Omental fat pad (tissue), 3 donors: ENCODE measurements at regions not wholly inside any gene's neighbourhood (a gene's known extent, or its start where the extent isn't known, plus 50 kb on each side); places are given as distances from the start of the nearest gene placed in this dataset.

Source experiments
- ATAC-seq: fragments of 150-250 bp; one replicate; pipeline ENCODE4 v1.9.1; 2016; ENCODE audit warnings: mild to moderate bottlenecking, moderate library complexity; ENCODE audit not compliant: low FRiP score
- DNase-seq: peaks from one replicate; pipeline ENCODE4 v3.0.0-alpha.2; 2019; ENCODE audit warnings: low spot score
- TF ChIP-seq, protein P1 (sequence below), 3 donors: fragments of 450-650 bp; IDR thresholded peaks; one replicate each; pipeline ENCODE4 v1.5.1; 2016 to 2017; ENCODE audit warnings: antibody characterized with exemption in 3 of 3, mild to moderate bottlenecking in 3 of 3, moderate library complexity in 2 of 3

DNA sequence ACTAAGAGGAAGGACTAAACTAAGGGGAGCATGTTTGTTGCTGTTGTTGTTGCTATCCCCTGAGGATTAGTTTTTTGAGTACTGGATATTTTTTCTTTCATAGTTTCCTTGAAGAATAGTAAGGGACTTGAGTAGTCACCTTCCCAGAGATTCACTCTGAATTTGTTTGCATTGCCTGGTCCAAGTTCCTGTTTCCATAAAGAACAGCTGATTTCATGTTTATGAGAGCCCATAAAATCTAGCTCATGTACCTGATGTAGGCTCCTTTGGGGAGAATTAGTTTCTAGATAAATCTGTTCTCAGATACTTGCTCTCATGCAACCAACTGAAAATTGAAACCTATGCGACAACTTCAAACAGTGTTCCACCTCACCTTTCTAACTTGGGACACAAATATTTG, 464.4 kb upstream of the MBL2 start:
- ATAC-seq (no peak), DNase-seq (no peak)
- TF ChIP-seq, protein P1, sequence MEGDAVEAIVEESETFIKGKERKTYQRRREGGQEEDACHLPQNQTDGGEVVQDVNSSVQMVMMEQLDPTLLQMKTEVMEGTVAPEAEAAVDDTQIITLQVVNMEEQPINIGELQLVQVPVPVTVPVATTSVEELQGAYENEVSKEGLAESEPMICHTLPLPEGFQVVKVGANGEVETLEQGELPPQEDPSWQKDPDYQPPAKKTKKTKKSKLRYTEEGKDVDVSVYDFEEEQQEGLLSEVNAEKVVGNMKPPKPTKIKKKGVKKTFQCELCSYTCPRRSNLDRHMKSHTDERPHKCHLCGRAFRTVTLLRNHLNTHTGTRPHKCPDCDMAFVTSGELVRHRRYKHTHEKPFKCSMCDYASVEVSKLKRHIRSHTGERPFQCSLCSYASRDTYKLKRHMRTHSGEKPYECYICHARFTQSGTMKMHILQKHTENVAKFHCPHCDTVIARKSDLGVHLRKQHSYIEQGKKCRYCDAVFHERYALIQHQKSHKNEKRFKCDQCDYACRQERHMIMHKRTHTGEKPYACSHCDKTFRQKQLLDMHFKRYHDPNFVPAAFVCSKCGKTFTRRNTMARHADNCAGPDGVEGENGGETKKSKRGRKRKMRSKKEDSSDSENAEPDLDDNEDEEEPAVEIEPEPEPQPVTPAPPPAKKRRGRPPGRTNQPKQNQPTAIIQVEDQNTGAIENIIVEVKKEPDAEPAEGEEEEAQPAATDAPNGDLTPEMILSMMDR (IDR thresholded peaks at IDR 0.05) = no peak

DNA sequence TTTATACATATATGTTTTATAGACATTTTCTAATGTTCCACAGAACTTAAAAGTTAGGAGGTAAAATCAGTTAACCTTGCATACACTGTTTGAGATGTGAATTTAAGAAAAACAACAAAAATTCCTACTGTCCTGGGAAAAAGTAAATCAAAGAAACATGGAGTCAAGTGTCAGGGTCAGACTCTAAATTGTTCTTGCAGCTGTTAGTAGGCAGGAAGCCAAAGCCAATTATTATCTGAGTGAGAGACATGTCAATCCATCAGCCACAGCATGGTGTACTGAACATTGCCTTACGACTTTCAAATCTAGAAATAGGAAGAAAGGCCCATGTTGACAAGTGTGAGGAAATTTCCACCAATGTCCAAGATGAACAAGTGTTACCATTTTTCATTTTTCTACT, 461.2 kb upstream of the MBL2 start:
- ATAC-seq (no peak), DNase-seq (no peak)
- TF ChIP-seq, protein P1 (IDR thresholded peaks at IDR 0.05) = no peak

DNA sequence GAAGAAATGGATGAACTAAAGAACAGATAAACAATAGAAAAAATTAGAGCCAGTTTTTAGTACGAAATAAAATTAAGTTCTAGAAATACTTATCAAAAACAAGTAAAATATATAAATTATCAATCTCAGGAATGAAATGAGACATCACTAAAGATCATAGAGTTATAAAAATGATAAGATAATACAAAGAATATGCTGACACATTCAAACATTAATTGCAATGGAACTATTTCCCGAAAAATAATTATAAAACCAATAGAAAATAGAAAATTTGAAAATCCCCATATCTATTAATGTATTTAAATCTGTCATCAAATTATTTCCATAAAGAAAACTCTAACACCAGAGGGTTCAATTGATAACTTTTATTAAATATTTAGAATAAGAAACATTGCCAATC, 458.1 kb upstream of the MBL2 start:
- no peak for ATAC-seq
- TF ChIP-seq, protein P1 (IDR thresholded peaks at IDR 0.05) = no peak
- DNase-seq = no peak

GRCh38 chr10:53223851-53224250, 451.3 kb upstream of the MBL2 start:
- TF ChIP-seq, protein P1 (IDR thresholded peaks at IDR 0.05) = no peak
- DNase-seq (no peak), ATAC-seq (no peak)

DNA sequence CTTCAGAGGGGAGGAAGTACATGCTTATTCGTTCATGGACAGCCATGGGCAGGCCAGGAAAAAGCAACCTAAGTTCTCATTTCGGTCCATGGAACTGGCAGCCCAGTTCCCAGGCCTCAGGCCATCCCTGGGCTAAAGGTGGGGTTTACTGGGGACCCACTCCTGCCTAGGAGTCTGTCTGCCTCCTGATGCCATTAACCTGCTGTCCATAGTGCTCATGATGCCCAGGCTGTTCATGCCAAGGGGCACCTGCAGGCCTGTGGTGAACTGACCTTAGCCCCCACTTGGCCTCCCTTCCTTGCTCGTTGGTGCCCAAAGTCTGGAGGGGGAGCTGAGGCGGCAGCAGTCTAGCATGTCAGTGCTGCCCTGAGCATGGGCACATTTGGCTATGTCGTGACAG, 450.2 kb upstream of the MBL2 start:
- no peak for ATAC-seq
- TF ChIP-seq, protein P1 (IDR thresholded peaks at IDR 0.05) = no peak
- DNase-seq = no peak

- no peak for ATAC-seq
- DNase-seq = no peak
- TF ChIP-seq, protein P1 (IDR thresholded peaks at IDR 0.05) = no peak
These were observed 437.5 kb upstream of the MBL2 start for GRCh38 chr10:53209944-53210611.

DNA sequence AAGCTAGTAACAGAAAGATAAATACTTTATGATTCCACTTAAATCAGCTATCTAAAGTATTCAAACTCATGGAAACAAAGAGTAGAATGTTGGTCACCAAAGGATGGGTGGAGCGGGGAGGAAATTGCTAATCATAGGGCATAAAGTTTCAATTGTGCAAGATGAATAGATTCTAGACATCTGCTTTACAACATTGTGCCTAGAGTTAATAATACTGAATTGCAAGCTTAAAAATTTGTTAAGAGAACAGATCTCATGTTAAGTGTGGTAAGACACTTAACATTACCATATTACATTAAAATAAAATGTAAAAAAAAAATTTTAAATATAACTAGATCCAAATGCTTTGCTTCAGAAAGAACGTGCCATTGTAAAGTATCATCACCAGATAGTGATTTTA, 411.1 kb upstream of the MBL2 start:
- ATAC-seq (no peak), DNase-seq (no peak)
- TF ChIP-seq, protein P1 (IDR thresholded peaks at IDR 0.05) = no peak
